NT2/D1 (cell line): ENCODE measurements at regions not wholly inside any gene's neighbourhood (a gene's known extent, or its start where the extent isn't known, plus 50 kb on each side); places are given as distances from the start of the nearest gene placed in this dataset.
"Not testable (repeated sequence)": the region's sequence is repeated elsewhere in the genome, so short reads cannot be mapped to it uniquely, and the experiment has no call there.

Experiments
- DNase-seq: peaks from one replicate; pipeline ENCODE4 v3.0.0-alpha.2; 2011; ENCODE audit warnings: low read depth, low spot score
- H3K27me3 ChIP-seq: 2 replicates; pipeline ENCODE4 v1.6.0; 2011; ENCODE audit warnings: mild to moderate bottlenecking; ENCODE audit not compliant: insufficient read length, insufficient read depth
- H3K36me3 ChIP-seq: 2 replicates; pipeline ENCODE4 v1.6.1; 2011; ENCODE audit warnings: mild to moderate bottlenecking, low read length, mixed read lengths; ENCODE audit not compliant: insufficient read depth, insufficient read length
- H3K4me1 ChIP-seq: 2 replicates; pipeline ENCODE4 v1.5.1; 2011; ENCODE audit not compliant: insufficient read depth, insufficient read length
- H3K4me3 ChIP-seq: 2 replicates; pipeline ENCODE4 v1.5.1; 2011; ENCODE audit warnings: low read depth; ENCODE audit not compliant: insufficient read length
- H3K9ac ChIP-seq: 2 replicates; pipeline ENCODE4 v1.6.0; 2011; ENCODE audit warnings: low read depth; ENCODE audit not compliant: insufficient read length
- H3K9me3 ChIP-seq: 2 replicates; pipeline ENCODE4 v1.5.1; 2011; ENCODE audit warnings: mild to moderate bottlenecking, low read length; ENCODE audit not compliant: insufficient read depth
- SUZ12 ChIP-seq: IDR thresholded peaks from 2 replicates; pipeline ENCODE4 v1.6.1; 2011; ENCODE audit not compliant: insufficient read length, insufficient read depth; ENCODE audit errors: extremely low read depth
- YY1 ChIP-seq: IDR thresholded peaks from 2 replicates; pipeline ENCODE4 v1.6.1; 2011; ENCODE audit not compliant: insufficient read length, insufficient read depth
- ZNF274 ChIP-seq: IDR thresholded peaks from 2 replicates; pipeline ENCODE4 v1.6.1; 2011; ENCODE audit warnings: mild to moderate bottlenecking, low read depth, low read length

- no peak overlapping the region for H3K4me3 ChIP-seq
- no peak overlapping the region for H3K9ac ChIP-seq
- TF ChIP-seq YY1 (no peak), SUZ12 (no peak), ZNF274 (no peak)
- H3K9me3 ChIP-seq, result no peaks in the 10 kb centered on the region; the same call in 1 of the 2 replicates
- H3K27me3 ChIP-seq, result no peaks in the 10 kb centered on the region
- no peaks in the 10 kb centered on the region for H3K4me1 ChIP-seq
- peak; percentile 6 for DNase-seq
- H3K36me3 ChIP-seq, result no peaks in the 10 kb centered on the region
Observed at GRCh38 chr13:55000043-55000442, 1971.4 kb downstream of the OLFM4 start.

GRCh38 chr13:55000844-55001243, 1972.2 kb downstream of the OLFM4 start:
- DNase-seq, result no peak
- H3K4me3 ChIP-seq, result no peak overlapping the region
- no peaks in the 10 kb centered on the region; the same call in 1 of the 2 replicates for H3K9me3 ChIP-seq
- TF ChIP-seq SUZ12 (no peak), YY1 (no peak), ZNF274 (no peak)
- H3K4me1 ChIP-seq, result no peaks in the 10 kb centered on the region
- H3K9ac ChIP-seq, result no peak overlapping the region
- H3K27me3 ChIP-seq, result no peaks in the 10 kb centered on the region
- no peaks in the 10 kb centered on the region for H3K36me3 ChIP-seq

- Histone ChIP-seq H3K9me3 (no peaks in the 10 kb centered on the region), H3K9ac (no peak overlapping the region), H3K4me3 (no peak overlapping the region), H3K4me1 (no peaks in the 10 kb centered on the region), H3K36me3 (no peaks in the 10 kb centered on the region), H3K27me3 (no peaks in the 10 kb centered on the region)
- DNase-seq, result no peak
- TF ChIP-seq SUZ12 (no peak), YY1 (no peak)
Observed at GRCh38 chr13:55001881-55002280, 1973.3 kb downstream of the OLFM4 start.

- Histone ChIP-seq H3K4me3 (no peak overlapping the region), H3K4me1 (no peaks in the 10 kb centered on the region), H3K9ac (no peak overlapping the region), H3K27me3 (no peaks in the 10 kb centered on the region), H3K36me3 (no peaks in the 10 kb centered on the region), H3K9me3 (no peaks in the 10 kb centered on the region)
- TF ChIP-seq YY1 (no peak), SUZ12 (no peak), ZNF274 (no peak)
- DNase-seq, result no peak
Observed at GRCh38 chr13:55007681-55008080, 1979.1 kb downstream of the OLFM4 start.

GRCh38 chr13:55013051-55013450, 1984.4 kb downstream of the OLFM4 start:
- DNase-seq, result peak; percentile 5
- H3K36me3 ChIP-seq, result no peaks in the 10 kb centered on the region
- H3K4me3 ChIP-seq, result no peak overlapping the region
- no peaks in the 10 kb centered on the region for H3K27me3 ChIP-seq
- no peak overlapping the region for H3K9ac ChIP-seq
- H3K9me3 ChIP-seq, result no peaks in the 10 kb centered on the region
- TF ChIP-seq ZNF274 (no peak), YY1 (no peak), SUZ12 (no peak)
- H3K4me1 ChIP-seq, result no peaks in the 10 kb centered on the region

DNA sequence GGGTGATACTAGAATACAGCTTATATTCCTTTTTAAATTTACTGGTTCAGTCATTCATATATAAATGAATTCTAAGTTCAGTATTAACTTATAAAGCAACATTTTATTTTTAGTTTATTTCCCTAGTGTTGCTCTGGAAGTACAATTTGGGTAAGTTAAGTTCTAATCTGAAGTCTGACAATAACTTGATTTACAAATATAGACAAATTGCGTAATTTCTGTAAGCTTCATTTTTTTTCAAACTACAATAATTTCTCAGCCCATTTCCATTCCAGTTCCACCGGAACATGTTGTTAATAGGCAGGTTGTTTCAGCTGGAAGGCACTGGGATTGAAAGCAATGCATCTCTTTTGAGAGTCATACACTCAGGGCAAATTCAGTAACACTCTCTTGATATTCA, 2000.7 kb downstream of the OLFM4 start:
- Histone ChIP-seq H3K4me1 (no peaks in the 10 kb centered on the region), H3K27me3 (no peaks in the 10 kb centered on the region), H3K36me3 (no peaks in the 10 kb centered on the region), H3K4me3 (no peak overlapping the region), H3K9ac (no peak overlapping the region), H3K9me3 (peaks cover 6% of the 10 kb centered on the region; the same call in 1 of the 2 replicates)
- TF ChIP-seq YY1 (no peak), SUZ12 (no peak), ZNF274 (no peak)
- DNase-seq, result no peak

DNA sequence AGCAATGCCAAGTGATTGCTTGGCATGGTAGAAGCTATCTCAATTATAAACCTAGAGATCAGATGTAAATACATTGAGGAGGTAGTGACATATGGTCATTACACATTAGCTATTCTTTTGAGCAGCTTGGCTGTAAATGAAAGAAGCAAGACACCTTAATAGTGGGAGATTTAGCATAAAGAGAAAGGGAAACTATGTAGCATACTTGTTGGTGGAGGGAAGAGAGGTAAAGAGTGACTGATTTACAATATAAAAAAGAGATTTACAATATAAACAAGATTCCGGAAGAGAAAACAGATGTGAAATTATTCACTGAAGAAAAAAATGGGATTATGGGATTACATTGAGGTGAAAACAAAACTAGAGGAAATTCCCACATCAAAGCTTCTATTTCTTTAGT, 2009.6 kb downstream of the OLFM4 start:
- no peak for TF ChIP-seq ZNF274
- TF ChIP-seq YY1, result no peak
- TF ChIP-seq SUZ12, result no peak
- Histone ChIP-seq H3K9ac (no peak overlapping the region), H3K27me3 (no peaks in the 10 kb centered on the region), H3K4me1 (no peaks in the 10 kb centered on the region), H3K9me3 (no peaks in the 10 kb centered on the region), H3K36me3 (no peaks in the 10 kb centered on the region), H3K4me3 (no peak overlapping the region)
- DNase-seq, result no peak

DNA sequence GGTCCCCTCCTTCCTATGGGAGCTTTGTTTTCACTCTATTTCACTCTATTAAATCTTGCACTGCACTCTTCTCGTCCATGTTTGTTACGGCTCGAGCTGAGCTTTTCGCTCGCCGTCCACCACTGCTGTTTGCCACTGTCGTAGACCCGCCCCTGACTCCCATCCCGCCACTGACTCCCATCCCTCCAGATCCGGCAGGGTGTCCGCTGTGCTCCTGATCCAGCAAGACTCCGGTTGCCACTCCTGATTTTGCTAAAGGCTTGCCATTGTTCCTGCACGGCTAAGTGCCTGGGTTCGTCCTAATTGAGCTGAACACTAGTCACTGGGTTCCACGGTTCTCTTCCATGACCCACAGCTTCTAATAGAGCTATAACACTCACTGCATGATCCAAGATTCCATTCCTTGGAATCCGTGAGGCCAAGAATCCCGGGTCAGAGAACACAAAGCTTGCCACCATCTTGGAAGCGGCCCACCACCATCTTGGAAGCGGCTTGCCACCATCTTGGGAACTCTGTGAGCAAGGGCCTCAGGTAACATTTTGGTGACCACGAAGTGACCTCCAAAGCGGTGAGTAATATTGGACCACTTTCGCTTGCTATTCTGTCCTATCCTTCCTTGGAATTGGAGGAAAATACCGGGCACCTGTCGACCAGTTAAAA, 2025.4 kb downstream of the OLFM4 start:
- not testable (repeated sequence) for H3K4me3 ChIP-seq, H3K9ac ChIP-seq, H3K36me3 ChIP-seq, DNase-seq, H3K27me3 ChIP-seq, H3K4me1 ChIP-seq, H3K9me3 ChIP-seq

- H3K4me1 ChIP-seq, H3K4me3 ChIP-seq, H3K9ac ChIP-seq, DNase-seq, H3K36me3 ChIP-seq, H3K9me3 ChIP-seq, H3K27me3 ChIP-seq: not testable (repeated sequence)
Observed at GRCh38 chr13:55055666-55056065, 2027.1 kb downstream of the OLFM4 start.
